HT1080 (cell line): ENCODE measurements at regions not wholly inside any gene's neighbourhood (a gene's known extent, or its start where the extent isn't known, plus 50 kb on each side); places are given as distances from the start of the nearest gene placed in this dataset.
"Not testable (repeated sequence)": the region's sequence is repeated elsewhere in the genome, so short reads cannot be mapped to it uniquely, and the experiment has no call there.

Experiments used
- DNase-seq: peaks from one replicate; pipeline ENCODE4 v3.0.0-alpha.2; 2015; ENCODE audit warnings: low read depth

DNA sequence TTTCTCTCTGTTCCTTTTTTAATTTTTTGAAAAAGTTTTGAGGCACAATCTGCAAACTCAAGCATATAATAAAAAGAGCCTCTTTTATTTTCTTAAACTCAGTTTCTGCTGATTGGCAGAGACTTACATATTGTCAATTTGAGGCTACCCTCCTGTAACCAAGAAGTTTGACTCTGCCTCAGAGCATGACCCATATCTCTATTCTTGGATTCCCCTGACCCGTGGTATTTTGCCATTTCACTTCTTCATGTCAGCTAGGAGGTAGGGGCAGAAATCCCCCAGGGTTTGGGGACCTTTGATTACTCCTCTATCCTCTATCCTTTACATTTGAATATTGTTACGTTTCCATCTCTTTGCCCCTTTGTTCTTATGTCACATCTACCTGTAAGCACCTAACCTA lies 479.1 kb upstream of the ALCAM start:
- no peak for DNase-seq

DNA sequence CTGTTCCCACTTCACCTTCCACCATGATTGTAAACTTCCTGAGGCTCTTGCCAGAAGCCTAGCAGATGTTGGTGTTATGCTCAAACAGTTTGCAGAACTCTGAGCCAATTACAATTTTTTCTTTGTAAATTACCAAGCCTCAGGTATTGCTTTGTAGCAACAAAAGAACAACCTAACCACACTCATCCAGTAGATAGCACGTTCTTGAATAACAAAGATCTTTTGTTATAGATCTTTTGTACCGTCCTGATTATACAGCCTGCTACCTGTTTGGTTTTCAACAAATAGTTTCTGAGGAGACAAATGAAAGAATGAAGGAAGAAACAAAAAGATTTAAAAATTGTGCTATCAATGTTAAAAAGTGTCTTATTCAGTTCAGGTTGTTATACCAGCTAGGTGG lies 474.7 kb upstream of the ALCAM start:
- DNase-seq, result no peak

DNA sequence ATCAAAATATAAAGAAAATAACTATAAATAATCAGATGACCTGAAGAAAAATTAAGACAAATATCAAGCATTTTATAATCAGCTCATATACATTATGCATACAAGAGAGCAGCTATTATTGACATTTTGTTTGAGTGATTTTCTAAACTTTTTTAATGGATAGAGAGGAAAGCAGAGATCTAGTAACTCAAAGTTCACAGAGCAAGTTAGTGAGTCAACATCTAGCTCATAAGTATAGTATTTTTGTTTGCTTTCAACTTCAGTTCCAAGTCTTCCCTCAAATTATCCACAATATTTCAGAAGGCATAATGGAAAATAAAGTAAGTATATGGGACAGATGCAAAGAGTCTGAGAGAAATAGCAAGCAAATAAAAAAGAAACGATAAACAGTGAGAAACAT lies 470.1 kb upstream of the ALCAM start:
- DNase-seq, result no peak

DNA sequence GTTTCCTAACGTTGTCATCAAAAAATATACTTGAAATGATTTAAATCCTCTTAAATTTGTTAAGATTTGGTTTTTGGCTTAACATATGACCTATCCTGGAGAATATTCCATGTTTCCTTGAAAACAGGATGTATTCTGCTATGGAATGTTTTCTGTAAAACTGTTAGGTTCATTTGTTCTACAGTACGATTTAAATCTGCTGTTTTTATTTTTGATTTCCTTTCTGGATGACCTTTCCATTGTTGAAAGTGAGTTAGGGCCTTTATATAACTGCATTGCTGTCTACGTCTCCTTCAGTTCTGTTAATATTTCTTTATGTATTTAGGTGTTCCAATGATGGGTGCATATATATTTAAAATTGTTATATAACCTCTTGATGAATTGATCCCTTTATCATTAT lies 465.3 kb upstream of the ALCAM start:
- DNase-seq, result no peak

DNA sequence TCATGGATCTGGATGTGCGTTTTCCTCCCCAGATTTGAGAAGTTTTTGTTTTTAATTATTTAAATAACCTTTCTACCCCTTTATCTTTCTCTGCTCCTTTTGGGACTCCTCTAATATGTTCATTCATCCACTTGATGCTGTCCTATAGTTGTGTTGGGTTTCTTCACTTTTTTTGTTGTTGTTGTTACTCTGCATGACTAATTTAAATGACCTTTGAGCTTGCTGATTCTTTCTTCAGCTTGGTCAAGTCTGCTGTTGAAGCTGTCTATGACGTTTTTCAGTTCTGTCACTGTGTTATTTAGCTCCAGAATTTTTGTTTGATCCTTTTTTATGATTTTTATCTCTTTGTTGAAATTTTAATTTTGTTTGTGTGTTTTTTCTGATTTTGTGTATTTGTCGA lies 463.6 kb upstream of the ALCAM start:
- no peak for DNase-seq

DNA sequence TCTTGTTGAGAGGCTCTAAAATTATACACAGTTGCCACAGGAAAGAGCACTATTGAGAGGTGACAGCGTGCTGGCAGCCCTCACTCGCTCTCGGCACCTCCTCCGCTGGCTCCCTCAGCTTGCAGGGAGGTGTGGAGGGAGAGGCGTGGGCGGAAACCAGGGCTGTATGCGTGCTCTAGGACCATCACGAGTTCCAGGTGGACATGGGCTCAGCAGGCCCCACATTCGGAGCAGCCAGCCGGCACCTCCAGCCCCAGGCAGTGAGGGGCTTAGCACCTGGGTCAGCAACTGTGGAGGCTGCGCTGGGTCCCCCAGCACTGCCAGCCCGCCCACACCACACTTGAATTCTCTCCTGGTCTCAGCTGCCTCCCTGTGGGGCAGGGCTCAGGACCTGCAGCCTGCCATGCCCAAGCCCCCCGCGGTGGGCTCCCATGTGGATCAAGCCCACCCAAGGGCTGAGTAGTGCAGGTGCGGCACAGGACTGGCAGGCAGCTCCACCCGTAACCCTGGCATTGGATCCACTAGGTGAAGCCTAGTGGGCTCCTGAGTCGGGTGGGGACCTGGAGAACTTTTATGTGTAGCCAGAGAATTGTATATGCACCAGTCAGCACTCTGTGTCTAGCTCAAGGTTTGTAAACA lies 460.6 kb upstream of the ALCAM start:
- no peak for DNase-seq

DNA sequence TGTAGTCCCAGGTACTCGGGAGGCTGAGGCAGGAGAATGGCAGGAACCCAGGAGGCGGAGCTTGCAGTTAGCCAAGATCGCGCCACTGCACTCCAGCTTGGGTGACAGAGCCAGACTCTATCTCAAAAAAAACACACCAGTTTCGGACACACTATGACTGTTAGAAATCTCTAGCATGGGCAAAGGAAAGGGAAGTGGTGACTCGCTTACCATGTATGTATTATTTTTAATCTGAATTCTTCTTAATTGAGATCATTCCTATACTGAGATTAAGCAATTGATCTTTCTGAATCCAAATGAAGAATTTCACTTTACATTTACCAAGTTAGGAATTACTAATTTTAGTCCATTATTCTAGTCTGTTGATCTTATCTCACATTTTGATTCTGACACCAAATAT lies 459.2 kb upstream of the ALCAM start:
- peak; percentile 90 for DNase-seq

DNA sequence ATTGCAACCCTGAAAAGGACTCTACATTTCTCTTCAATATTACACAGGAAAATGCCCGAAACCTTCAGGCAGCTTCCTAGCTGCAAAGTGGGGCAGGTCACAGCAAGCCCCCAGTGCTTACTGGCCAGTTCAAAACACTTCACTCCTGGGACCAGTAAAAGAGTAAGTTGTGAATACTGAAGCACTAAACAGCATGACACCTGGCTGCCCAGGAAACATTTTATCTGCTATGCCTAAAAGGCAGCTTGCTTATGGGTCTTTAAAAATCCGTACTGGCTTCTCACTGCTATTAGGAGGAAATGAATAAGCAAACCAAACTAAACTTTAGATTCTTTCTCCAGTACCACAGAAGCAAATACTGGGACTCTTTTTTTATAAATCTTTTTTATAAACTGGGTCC lies 457.9 kb upstream of the ALCAM start:
- DNase-seq, result peak; percentile 28

DNA sequence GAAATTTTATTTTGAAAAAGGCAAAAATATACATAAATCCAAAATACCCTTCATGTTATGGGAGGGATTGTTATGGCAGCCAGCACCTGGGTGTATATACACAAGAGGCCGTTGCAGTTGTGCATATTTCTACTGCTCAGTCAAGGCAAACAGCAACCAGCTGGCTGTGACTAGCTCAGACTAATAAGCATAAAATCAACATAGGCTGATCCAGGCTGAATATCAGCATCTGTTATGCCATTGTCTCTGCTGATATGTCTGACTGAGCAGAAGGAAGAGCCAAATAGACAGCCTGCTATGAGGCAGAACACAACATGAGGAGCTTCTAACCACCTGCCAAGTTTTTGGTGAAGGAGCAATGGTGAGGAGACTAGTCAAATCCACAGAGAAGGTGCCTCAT lies 457.5 kb upstream of the ALCAM start:
- peak; percentile 42 for DNase-seq

DNA sequence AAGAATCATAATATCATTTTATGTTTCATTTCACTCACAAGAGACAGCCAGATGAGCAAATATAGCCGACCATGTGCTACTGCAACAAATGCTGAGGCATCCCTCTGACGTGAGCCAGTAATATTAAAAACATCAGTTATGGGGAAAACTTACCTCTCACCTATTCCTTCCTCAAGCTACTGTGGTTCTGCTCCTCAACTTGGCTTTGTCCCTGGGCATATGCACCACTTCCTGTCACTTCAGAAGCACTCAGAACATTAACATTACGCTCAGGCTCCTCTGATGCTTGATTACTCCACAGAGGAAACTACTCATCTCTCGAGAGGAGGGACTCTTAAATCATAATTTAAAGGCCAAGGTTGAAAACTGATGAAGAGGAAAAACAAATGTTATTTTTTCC lies 457.0 kb upstream of the ALCAM start:
- peak; percentile 20 for DNase-seq

DNA sequence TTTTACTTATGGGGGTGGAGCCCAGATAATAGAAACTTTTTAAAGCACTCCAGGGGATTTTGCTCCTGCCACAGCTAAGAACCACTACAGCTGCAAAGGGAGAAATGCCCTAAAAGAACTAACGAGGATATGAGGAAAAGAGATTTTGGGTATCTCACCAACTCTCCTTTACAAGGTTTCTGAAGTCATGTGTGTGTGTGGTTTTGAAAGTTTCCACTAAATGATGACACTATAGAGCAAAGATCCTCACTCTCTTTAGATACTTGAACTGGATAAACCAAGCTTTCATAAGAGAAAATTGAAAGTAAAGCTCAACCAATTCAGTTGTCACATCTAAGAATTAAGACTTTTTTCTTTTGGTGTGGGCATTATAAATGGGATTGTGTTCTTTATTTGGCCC lies 455.3 kb upstream of the ALCAM start:
- no peak for DNase-seq

DNA sequence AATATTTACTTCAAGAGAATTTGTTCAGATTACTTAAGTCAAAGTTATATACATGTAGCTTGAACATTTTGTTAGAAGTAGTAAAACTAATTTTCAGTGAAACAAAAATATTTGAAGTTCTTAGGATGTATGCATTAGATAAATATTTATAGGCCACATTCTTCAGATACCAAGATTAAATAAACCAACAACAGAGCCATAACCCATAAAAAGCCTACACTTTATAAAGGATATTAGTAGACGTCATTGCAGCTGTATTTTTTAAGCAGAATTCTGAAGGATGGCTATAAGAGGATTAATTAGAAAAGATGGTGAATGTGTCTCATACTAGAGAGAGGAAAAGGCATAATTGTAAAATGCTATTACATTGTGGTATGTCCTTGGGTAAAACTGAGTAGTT lies 449.7 kb upstream of the ALCAM start:
- DNase-seq, result no peak

DNA sequence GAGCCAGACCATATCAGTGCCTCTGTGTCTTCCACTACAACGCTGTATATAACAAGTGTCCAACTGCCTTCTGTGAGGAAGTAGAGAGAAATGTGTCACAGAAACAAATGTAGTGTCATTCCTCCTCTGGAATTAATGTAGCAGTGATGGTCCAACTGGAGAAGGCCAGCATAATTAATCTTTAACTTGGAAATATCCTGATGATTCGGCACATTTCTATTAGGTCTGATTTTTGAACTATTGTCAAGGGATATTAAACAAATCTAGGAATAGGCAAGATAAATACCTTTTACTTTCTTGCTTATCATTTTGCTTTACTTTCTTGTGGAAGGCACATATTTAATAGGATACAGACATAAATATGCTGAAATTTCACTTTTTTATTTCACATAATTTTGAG lies 446.2 kb upstream of the ALCAM start:
- no peak for DNase-seq

DNA sequence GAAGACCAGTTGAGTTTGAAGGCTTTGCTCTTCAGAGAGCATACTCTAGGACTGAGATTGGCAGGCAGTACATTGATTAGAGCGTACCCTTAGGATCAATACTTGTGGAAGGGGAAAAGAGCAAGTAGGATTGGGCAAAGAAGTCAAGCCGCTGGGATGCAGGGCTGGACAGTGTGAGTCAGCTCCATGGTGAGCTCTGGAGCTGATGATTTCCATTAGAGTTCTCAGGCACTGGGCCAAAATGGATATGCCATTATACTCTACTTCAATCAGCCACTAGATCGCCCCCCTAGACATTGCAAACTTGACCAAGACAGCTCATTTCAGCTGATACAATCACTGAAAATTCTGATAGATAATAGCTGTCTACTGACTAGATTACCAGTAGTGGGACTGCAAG lies 432.7 kb upstream of the ALCAM start:
- peak; percentile 28 for DNase-seq

DNA sequence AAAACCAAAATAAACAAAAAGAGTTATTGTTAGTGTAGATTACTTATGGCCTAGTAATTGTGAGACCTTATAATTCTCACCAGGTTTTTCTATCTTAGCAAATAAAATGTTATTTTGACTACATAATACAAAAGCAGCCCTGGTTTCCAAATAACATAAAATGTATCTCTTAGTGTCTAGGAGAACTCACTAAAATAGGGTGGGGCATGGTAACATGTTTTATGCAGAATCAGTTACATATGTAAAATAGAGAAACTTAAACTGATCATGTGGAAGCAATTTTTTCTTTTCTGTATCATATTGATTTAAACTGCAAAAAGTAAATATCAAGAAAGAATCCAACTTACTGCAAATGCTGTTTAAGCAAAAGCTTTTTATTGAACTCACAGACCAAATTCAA lies 431.1 kb upstream of the ALCAM start:
- no peak for DNase-seq

DNA sequence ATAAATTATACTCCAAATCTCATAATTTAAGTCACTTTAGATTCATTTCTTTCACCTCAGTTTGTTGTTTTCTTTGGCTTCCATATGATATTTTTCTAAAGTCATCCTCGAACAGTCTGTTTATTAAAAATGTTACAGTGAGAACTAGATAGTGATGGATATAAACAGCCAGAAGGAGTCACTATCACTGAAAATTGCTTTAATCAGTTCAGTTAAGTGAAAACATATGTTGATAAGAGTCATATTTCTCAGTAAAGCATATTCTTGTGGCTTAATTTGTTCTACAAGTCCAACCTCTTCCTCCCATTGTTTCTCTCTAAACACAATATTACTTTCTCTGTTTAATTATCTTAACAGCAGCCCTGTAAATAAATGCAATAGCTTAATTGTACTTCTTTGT lies 427.5 kb upstream of the ALCAM start:
- DNase-seq, result no peak

DNA sequence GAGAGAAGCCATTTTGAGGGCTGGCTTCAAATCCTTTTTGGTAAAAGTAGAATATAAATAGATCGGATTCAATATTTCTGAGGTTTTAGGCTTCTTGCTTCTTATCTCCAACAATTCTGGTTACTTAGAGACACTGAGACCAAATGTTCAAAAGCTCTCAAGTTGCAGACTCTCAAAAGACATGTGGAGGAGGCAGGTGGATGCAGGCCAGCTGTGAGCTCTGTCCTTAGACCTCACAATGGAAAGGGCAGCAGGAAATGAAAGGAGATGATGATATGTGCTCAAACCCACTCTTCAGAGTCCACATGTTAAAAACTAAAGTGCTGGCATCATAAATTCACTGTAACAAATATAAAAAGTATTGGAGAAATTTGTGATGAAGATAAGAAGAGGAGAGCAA lies 424.9 kb upstream of the ALCAM start:
- DNase-seq, result no peak

DNA sequence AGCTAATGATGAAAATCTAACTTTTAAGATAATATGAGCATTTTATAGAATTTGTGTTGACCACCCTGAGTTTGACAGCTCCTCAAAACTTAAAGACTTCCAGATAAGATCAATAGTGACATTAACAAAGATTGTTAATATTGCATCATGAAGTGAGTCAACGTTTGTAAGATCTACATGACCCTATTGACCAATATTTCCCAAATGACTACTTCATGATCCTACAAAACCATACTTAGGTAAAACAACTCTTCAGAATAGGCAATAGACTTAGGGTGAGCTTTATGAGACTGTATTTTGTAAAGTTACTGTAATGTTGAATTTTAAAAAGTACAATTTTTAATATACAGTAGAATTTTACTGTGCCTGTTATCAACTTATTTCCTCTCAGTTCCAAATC lies 422.7 kb upstream of the ALCAM start:
- no peak for DNase-seq

DNA sequence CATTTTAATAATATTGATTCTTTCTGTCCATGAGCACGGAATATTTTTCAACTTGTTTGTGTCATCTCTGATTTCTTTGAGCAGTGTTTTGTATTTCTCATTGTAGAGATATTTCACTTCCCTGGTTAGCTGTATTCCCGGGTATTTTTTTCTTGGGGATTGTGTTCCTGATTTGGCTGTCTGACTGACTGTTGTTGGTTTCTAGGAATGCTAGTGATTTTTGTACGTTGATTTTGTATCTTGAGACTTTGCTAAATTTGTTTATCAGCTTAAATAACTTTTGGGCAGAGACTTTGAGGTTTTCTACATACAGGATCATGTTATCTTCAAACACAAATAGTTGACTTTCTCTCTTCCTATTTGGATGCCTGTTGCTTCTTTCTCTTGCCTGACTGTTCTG lies 418.8 kb upstream of the ALCAM start:
- no peak for DNase-seq

DNA sequence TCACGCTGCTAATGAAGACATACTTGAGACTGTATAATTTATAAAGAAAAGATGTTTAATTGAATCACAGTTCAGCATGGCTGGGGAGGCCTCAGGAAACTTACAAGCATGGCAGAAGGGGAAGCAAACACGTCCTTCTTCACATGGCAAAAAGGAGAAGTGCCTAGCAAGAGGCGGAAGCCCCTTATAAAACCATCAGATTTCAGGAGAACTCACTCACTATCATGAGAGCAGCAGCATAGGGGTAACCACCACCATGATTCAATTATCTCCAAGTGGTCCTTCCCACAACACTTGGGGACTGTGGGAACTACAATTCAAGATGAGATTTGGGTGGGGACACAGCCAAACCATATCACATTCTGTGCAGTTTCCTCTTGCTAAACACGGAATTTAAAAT lies 416.9 kb upstream of the ALCAM start:
- DNase-seq, result not testable (repeated sequence)

DNA sequence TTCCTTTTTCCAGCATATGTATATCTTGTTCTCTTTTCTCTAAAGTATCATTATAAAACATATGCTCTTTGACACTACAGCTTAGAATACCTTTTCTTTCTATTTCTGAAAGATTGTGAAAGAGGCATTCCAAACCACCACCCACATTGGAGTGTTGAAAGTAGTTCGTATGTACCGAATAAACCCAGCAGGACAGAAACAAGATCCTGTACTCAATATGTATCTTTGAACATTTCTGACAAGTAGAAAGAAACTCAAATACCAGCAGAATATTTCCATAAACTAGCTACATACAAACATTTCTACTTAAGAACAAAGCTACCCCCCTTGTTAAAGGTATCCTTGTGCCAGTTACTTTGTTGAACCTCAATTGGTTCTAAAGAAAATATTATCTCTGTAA lies 415.3 kb upstream of the ALCAM start:
- no peak for DNase-seq

DNA sequence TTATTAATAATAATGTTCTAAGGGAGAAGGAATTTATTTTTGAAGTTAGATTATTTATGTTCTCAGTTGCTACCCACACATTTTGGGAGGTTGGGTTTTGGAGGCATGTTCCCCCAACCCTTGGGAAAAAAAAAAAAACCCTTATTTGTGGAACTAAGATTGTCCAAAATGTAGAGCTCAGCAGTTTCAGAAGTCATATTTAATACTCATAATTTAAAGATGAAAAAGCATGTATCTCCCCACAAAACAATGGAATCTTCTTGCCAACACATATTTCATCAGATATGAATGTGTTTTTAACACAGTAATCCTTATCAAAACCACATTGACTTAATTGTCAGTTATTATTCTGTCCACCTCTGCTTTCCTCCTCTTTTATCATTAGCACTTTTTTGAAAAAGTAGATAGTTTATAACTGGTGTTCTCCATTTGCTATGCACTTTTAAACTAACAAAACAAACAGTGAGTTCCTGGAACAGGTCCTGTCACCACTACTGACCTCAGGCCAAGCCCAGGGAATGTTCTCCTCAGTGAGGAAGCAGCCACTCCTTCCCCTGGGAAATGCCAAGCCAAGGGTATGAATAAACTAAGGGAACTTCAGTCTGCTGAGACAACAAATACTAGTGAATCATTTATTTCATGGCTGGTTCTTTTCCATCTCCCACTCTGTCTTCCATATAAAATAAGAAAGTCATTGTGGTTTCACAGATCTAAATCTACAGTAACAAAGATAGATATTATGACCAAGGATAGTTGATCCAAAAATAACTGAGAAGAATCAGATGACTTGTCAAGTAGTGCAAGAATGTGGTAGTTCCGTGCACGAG lies 414.4 kb upstream of the ALCAM start:
- peak; percentile 73 for DNase-seq

DNA sequence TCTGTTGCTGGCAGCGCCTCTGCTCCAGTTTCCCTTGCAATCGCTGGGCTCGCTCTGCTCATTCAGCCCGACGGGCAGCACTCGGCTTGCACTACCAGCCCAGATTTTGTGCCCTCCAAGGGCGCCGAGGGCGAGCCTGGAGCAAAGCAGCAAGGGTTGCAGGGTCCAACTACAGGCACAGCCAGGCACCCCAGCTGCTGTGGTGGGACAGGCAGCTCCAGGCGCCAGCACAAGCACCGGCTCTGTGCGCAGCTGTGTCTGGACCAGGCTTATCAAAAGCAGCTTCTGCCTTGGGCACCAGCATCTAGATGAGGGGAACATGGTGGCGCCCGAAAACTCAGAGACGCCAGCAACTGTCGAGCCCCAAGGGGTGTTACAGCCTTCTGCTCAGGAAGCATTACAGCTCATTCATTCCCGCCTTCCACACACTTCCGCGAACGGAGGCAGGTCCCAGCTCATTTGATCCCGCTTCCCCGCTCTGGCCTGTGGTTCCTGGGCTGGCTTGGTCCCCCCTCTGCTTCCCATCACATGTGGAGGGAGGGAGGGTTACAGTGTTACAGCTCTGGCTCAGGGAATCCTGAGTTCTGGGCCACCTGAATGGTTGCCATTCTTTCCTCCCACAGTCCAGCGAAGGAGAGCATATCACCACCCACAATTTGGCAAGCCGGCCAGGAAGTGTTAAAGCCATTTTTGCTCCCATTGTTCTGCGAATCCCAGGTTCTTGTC lies 409.9 kb upstream of the ALCAM start:
- DNase-seq, result no peak
